ENCODE measurements at regions not wholly inside any gene's neighbourhood (a gene's known extent, or its start where the extent isn't known, plus 50 kb on each side); places are given as distances from the start of the nearest gene placed in this dataset.

DNA sequence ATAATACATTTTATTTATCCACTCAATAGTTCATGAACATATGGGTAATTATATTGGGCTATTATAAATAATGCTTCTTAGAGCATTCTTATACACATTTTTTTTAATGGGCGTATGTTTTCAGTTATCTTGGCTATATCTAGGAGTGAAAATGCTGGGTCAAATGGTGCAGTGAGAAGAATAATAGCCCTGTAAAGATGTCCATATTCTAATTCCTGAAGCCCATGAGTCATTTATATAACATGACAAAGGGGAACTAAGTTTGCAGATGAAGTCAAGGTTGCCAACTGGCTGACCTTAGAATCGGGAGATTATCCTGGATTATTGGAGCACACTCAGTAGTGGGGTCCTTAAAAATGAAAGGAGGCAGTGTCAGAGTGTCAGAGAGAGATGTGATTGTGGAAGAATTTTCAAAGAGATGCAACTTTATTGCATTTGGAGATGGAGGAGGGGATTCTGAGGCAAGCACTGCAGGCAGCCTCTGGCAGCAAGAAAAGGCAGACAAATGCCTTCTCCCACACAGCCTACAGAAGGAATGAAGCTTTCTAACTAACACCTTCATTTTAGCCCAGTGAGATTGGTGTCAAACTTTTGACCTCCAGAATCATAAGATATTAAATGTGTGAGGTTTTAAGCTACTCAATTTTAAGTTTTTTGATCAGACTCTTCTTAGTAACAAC is 106.1 kb upstream of the HS3ST1 start:
- DNase-seq (ENCODE audit: low read depth): no peak
- no peak overlapping the region for H3K4me3 ChIP-seq (ENCODE audit: low read depth, low read length)
- TF ChIP-seq CTCF (conservative IDR thresholded peaks at IDR 0.05; ENCODE audit: low read depth, low read length): no peak

- DNase-seq (ENCODE audit: low read depth): peak; percentile 52
- TF ChIP-seq CTCF (conservative IDR thresholded peaks at IDR 0.05; ENCODE audit: low read depth, low read length): no peak
- H3K4me3 ChIP-seq (ENCODE audit: low read depth, low read length): no peak overlapping the region
Observed at GRCh38 chr4:11532138-11532537, 103.4 kb upstream of the HS3ST1 start.

- TF ChIP-seq CTCF (conservative IDR thresholded peaks at IDR 0.05; ENCODE audit: low read depth, low read length): no peak
- DNase-seq (ENCODE audit: low read depth): no peak
- no peak overlapping the region for H3K4me3 ChIP-seq (ENCODE audit: low read depth, low read length)
Observed at GRCh38 chr4:11529625-11530201, 101.0 kb upstream of the HS3ST1 start.

DNA sequence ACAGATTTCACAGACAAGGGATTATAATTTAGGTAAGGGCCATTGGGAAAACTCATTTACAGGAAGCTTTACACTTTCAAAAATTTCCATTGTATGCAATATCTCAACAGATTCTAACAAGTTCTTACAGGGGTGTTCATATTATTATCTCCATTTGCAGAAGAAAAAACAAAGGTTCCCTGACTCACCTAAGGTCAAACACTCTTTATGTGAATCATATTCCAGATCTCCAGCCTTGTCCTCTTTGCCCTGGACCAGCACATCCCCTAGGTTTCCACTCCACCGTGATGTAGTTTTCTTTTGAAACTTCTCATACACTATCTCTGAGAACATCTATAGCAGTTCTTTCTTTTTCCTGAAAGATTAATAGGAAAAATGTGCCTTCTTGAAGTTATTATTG is 96.4 kb upstream of the HS3ST1 start:
- no peak overlapping the region for H3K4me3 ChIP-seq (ENCODE audit: low read depth, low read length)
- DNase-seq (ENCODE audit: low read depth): no peak
- TF ChIP-seq CTCF (conservative IDR thresholded peaks at IDR 0.05; ENCODE audit: low read depth, low read length): no peak

DNA sequence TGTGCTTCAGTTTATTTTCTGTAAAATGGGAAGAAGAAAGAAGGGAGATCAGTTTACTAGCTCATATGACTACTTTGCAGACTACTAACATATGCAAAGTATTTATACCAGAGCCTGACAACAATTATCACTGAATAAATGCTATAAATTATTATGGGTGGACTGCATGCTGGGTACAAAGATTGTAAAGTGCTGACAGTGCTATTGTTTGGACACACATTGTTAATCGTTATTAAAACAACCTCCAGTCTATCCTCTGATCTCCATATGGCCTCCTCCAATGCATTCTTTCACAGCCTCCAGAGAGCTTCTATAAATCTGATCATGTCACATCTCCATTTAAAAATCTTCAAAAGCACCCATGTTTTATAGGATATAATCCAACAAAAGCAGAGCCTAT is 90.1 kb upstream of the HS3ST1 start:
- TF ChIP-seq CTCF (conservative IDR thresholded peaks at IDR 0.05; ENCODE audit: low read depth, low read length): no peak
- no peak for DNase-seq (ENCODE audit: low read depth)
- no peak overlapping the region for H3K4me3 ChIP-seq (ENCODE audit: low read depth, low read length)

GRCh38 chr4:11514779-11515419 is 86.2 kb upstream of the HS3ST1 start:
- no peak for DNase-seq (ENCODE audit: low read depth)
- no peak overlapping the region for H3K4me3 ChIP-seq (ENCODE audit: low read depth, low read length)
- TF ChIP-seq CTCF (conservative IDR thresholded peaks at IDR 0.05; ENCODE audit: low read depth, low read length): no peak

Data from epithelial cell of proximal tubule (primary cell).